ENCODE measurements at regions not wholly inside any gene's neighbourhood (a gene's known extent, or its start where the extent isn't known, plus 50 kb on each side); places are given as distances from the start of the nearest gene placed in this dataset.

DNA sequence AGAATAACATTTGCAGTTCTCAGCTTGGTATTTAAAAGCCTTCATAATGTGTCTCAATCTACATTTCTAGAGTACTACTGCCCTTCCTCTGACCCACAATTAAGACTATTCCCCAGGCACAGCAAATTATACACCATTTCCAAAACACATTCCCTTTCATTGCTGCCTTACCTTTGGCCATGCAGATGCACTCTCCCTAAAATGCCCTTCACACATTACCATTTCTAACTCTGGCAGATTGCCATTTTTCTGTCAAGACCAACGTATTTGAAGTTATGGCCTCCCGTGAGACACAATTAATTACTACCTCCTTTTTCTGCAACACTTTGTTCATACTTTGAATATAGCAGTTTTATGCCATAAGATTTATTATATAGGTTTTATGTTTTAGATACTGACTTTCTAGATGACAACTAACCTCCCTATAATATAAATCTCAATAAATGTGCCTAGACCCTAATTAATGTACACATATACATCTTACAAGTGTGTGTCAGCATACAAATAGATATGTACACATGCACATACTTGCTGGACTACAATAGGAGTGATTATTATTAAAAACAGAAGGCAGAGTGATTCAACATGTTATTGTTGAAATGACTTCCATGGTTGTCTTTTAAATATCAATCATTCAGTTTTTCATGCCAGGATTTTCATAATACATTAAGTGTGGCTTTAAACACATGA lies 2902.5 kb downstream of the PCDH9 start:
- Histone ChIP-seq H3K4me3 (ENCODE audit: low read length) (no peak overlapping the region), H3K9me3 (replicated peaks; ENCODE audit: low read length) (no peaks in the 10 kb centered on the region), H3K4me1 (ENCODE audit: control insufficient read depth, insufficient read depth, low read length) (peaks cover 4% of the 10 kb centered on the region), H3K4me2 (ENCODE audit: low read length) (no peak overlapping the region), H3K36me3 (ENCODE audit: insufficient read depth, low read length) (no peaks in the 10 kb centered on the region), H3K27me3 (ENCODE audit: control insufficient read depth, insufficient read depth, low read length) (no peaks in the 10 kb centered on the region), H3K9ac (ENCODE audit: low read depth, low read length) (no peak overlapping the region)

DNA sequence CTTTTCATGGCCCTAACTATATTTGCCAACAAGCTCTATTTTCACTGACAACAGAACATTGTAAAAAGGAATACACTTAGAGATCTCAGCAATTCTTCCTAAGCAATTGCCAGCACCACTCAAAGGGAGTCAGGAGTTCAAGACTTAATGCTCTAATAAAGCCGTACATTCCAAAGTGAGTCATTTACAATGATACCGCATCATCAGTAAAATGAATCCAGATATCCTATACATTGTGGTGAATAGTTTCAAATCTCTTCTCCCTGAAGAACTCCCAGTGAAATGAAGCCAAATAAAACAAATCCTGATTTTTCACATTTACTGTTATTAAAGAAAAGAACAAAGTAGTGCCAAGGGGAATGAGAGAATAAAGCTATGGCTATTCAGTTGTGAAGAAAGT lies 2898.7 kb upstream of the PCDH20 start:
- no peaks in the 10 kb centered on the region for H3K27me3 ChIP-seq (ENCODE audit: control insufficient read depth, insufficient read depth, low read length)
- no peak overlapping the region for H3K4me3 ChIP-seq (ENCODE audit: low read length)
- H3K4me1 ChIP-seq (ENCODE audit: control insufficient read depth, insufficient read depth, low read length): peaks cover 8% of the 10 kb centered on the region

DNA sequence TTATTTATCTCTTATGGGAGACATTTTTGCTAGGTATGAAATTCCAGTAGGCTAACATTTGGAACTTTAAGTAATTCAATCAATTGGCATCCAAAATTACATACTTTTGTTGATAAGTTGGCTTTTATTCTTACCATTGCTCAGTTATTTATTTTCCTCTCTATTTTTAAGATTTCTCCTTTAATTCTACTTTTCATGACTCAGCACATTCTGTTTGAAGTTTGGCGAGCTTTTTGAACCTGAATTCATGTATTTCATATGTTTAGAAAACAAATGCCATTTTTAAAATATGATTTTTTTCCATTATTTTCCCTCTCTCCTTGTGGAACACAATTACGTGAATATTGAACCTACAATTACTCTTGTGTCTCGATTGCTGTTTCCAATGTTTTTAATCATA lies 2896.3 kb upstream of the PCDH20 start:
- no peaks in the 10 kb centered on the region for H3K9me3 ChIP-seq (replicated peaks; ENCODE audit: low read length)
- no peaks in the 10 kb centered on the region for H3K27me3 ChIP-seq (ENCODE audit: control insufficient read depth, insufficient read depth, low read length)
- no peak overlapping the region for H3K4me2 ChIP-seq (ENCODE audit: low read length)
- no peaks in the 10 kb centered on the region for H3K36me3 ChIP-seq (ENCODE audit: insufficient read depth, low read length)
- peaks cover 8% of the 10 kb centered on the region for H3K4me1 ChIP-seq (ENCODE audit: control insufficient read depth, insufficient read depth, low read length)
- H3K9ac ChIP-seq (ENCODE audit: low read depth, low read length): no peak overlapping the region
- H3K4me3 ChIP-seq (ENCODE audit: low read length): no peak overlapping the region

More for the DNA sequence above, 2898.7 kb upstream of the PCDH20 start:
- H3K9ac ChIP-seq (ENCODE audit: low read depth, low read length): no peak overlapping the region
- no peaks in the 10 kb centered on the region for H3K9me3 ChIP-seq (replicated peaks; ENCODE audit: low read length)
- H3K36me3 ChIP-seq (ENCODE audit: insufficient read depth, low read length): no peaks in the 10 kb centered on the region
- peak overlapping the region; percentile 9 for H3K4me2 ChIP-seq (ENCODE audit: low read length)

- no peak overlapping the region for H3K9ac ChIP-seq (ENCODE audit: low read depth, low read length)
- no peaks in the 10 kb centered on the region for H3K36me3 ChIP-seq (ENCODE audit: insufficient read depth, low read length)
- no peaks in the 10 kb centered on the region for H3K27me3 ChIP-seq (ENCODE audit: control insufficient read depth, insufficient read depth, low read length)
- peaks cover 8% of the 10 kb centered on the region for H3K4me1 ChIP-seq (ENCODE audit: control insufficient read depth, insufficient read depth, low read length)
- H3K9me3 ChIP-seq (replicated peaks; ENCODE audit: low read length): no peaks in the 10 kb centered on the region
- no peak overlapping the region for H3K4me3 ChIP-seq (ENCODE audit: low read length)
- no peak overlapping the region for H3K4me2 ChIP-seq (ENCODE audit: low read length)
These were observed 2895.5 kb upstream of the PCDH20 start for GRCh38 chr13:64311112-64311511.

DNA sequence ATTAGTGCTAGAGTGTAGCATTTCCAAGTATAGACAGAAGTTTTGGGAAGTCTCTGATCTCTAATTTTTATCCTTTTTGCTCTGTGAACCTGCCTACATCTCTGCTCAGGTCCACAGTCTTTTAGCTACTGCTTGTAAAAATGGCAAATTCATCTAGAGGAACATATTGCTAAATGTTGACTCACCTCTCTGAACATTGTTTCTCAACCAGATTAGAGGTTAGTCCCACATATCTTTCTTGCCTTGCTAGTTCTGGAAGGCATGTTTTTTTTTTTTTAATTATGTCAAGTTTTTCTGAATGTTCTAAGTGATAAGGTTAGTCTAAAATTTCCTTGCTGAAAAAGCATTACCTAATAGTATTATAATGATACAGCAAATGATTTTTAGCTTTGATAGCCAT lies 2889.6 kb upstream of the PCDH20 start:
- H3K4me3 ChIP-seq (ENCODE audit: low read length): no peak overlapping the region
- H3K4me2 ChIP-seq (ENCODE audit: low read length): no peak overlapping the region
- H3K36me3 ChIP-seq (ENCODE audit: insufficient read depth, low read length): no peaks in the 10 kb centered on the region
- no peaks in the 10 kb centered on the region for H3K9me3 ChIP-seq (replicated peaks; ENCODE audit: low read length)
- no peak overlapping the region for H3K9ac ChIP-seq (ENCODE audit: low read depth, low read length)
- H3K4me1 ChIP-seq (ENCODE audit: control insufficient read depth, insufficient read depth, low read length): peaks cover 3% of the 10 kb centered on the region
- H3K27me3 ChIP-seq (ENCODE audit: control insufficient read depth, insufficient read depth, low read length): no peaks in the 10 kb centered on the region

DNA sequence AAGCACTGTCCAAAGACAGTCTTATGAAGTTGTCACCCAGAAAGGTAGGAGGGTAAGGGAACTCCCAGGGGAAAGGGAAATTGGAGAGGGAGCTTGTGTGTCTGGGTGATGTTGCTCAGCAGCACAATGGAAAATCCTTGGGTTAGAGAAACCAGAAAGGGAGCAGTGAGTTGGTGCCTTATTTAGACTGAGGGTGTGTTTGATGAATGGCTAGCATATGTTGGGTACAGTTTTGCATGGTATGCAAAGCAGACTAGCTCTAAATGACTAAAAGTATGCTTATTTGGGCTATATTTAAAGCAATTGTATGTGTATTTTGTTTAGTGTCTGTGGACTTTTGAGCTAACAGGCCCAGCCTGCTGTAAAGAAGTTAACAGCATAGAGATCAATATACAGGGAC lies 2884.6 kb upstream of the PCDH20 start:
- Histone ChIP-seq H3K4me2 (ENCODE audit: low read length) (no peak overlapping the region), H3K4me1 (ENCODE audit: control insufficient read depth, insufficient read depth, low read length) (peaks cover 3% of the 10 kb centered on the region), H3K27me3 (ENCODE audit: control insufficient read depth, insufficient read depth, low read length) (no peaks in the 10 kb centered on the region), H3K9me3 (replicated peaks; ENCODE audit: low read length) (no peaks in the 10 kb centered on the region), H3K9ac (ENCODE audit: low read depth, low read length) (no peak overlapping the region), H3K4me3 (ENCODE audit: low read length) (no peak overlapping the region), H3K36me3 (ENCODE audit: insufficient read depth, low read length) (no peaks in the 10 kb centered on the region)

GRCh38 chr13:64293923-64294322 lies 2878.3 kb upstream of the PCDH20 start:
- H3K4me2 ChIP-seq (ENCODE audit: low read length): no peak overlapping the region
- H3K4me3 ChIP-seq (ENCODE audit: low read length): no peak overlapping the region
- H3K9me3 ChIP-seq (replicated peaks; ENCODE audit: low read length): no peaks in the 10 kb centered on the region
- peaks cover 7% of the 10 kb centered on the region for H3K4me1 ChIP-seq (ENCODE audit: control insufficient read depth, insufficient read depth, low read length)
- H3K36me3 ChIP-seq (ENCODE audit: insufficient read depth, low read length): no peaks in the 10 kb centered on the region
- no peak overlapping the region for H3K9ac ChIP-seq (ENCODE audit: low read depth, low read length)
- H3K27me3 ChIP-seq (ENCODE audit: control insufficient read depth, insufficient read depth, low read length): no peaks in the 10 kb centered on the region

DNA sequence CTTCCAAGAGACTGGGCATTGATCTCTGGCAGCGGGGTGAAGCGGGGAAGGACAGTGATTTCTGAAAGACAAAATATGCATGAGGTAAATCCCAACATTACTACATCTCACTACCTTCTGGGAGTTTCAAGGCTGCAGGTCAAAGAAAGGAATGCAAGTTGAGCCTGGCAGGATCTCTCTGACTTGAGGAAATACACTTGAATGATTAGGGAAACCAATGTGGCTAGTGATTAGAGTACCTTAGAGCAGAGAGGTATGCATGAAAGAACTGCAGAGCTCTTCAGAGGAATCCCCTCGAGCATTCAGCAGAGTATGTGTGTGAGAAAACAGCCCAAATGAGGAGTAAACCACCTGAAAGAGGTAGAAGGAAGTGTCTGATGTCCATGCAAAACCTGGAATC lies 2874.1 kb upstream of the PCDH20 start:
- Histone ChIP-seq H3K4me2 (ENCODE audit: low read length) (no peak overlapping the region), H3K4me3 (ENCODE audit: low read length) (no peak overlapping the region), H3K9me3 (replicated peaks; ENCODE audit: low read length) (no peaks in the 10 kb centered on the region), H3K4me1 (ENCODE audit: control insufficient read depth, insufficient read depth, low read length) (peaks cover 7% of the 10 kb centered on the region), H3K9ac (ENCODE audit: low read depth, low read length) (no peak overlapping the region), H3K27me3 (ENCODE audit: control insufficient read depth, insufficient read depth, low read length) (no peaks in the 10 kb centered on the region), H3K36me3 (ENCODE audit: insufficient read depth, low read length) (no peaks in the 10 kb centered on the region)

GRCh38 chr13:64283926-64284325 lies 2868.3 kb upstream of the PCDH20 start:
- Histone ChIP-seq H3K4me2 (ENCODE audit: low read length) (no peak overlapping the region), H3K4me3 (ENCODE audit: low read length) (no peak overlapping the region), H3K9me3 (replicated peaks; ENCODE audit: low read length) (no peaks in the 10 kb centered on the region), H3K4me1 (ENCODE audit: control insufficient read depth, insufficient read depth, low read length) (peaks cover 12% of the 10 kb centered on the region), H3K36me3 (ENCODE audit: insufficient read depth, low read length) (no peaks in the 10 kb centered on the region), H3K9ac (ENCODE audit: low read depth, low read length) (no peak overlapping the region), H3K27me3 (ENCODE audit: control insufficient read depth, insufficient read depth, low read length) (no peaks in the 10 kb centered on the region)

DNA sequence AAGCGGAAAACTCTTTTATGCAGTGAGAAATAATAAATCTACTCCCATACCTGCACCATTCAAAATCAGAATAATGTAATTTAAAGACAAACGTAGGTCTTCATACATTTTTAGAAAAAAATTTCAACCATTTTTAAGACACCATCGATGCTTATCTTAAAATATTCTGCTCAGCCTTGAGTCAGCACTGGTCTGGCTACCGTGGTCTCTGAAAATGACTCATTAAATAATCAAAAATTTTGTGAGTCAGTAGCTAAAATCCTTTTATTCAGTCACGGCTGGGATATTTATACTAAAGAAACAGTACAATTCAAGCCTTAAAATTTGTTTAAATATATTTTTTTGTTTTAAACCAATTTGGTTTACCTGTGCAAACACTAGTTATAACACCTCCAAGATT lies 2862.8 kb upstream of the PCDH20 start:
- Histone ChIP-seq H3K9me3 (replicated peaks; ENCODE audit: low read length) (no peaks in the 10 kb centered on the region), H3K27me3 (ENCODE audit: control insufficient read depth, insufficient read depth, low read length) (no peaks in the 10 kb centered on the region), H3K36me3 (ENCODE audit: insufficient read depth, low read length) (no peaks in the 10 kb centered on the region), H3K4me2 (ENCODE audit: low read length) (peak overlapping the region; percentile 44), H3K4me3 (ENCODE audit: low read length) (no peak overlapping the region), H3K9ac (ENCODE audit: low read depth, low read length) (no peak overlapping the region), H3K4me1 (ENCODE audit: control insufficient read depth, insufficient read depth, low read length) (peaks cover 19% of the 10 kb centered on the region)

- H3K27me3 ChIP-seq (ENCODE audit: control insufficient read depth, insufficient read depth, low read length): no peaks in the 10 kb centered on the region
- H3K36me3 ChIP-seq (ENCODE audit: insufficient read depth, low read length): no peaks in the 10 kb centered on the region
- H3K4me1 ChIP-seq (ENCODE audit: control insufficient read depth, insufficient read depth, low read length): peaks cover 19% of the 10 kb centered on the region
- no peaks in the 10 kb centered on the region for H3K9me3 ChIP-seq (replicated peaks; ENCODE audit: low read length)
- no peak overlapping the region for H3K4me2 ChIP-seq (ENCODE audit: low read length)
- no peak overlapping the region for H3K4me3 ChIP-seq (ENCODE audit: low read length)
- H3K9ac ChIP-seq (ENCODE audit: low read depth, low read length): no peak overlapping the region
These were observed 2861.4 kb upstream of the PCDH20 start for GRCh38 chr13:64277097-64277496.

DNA sequence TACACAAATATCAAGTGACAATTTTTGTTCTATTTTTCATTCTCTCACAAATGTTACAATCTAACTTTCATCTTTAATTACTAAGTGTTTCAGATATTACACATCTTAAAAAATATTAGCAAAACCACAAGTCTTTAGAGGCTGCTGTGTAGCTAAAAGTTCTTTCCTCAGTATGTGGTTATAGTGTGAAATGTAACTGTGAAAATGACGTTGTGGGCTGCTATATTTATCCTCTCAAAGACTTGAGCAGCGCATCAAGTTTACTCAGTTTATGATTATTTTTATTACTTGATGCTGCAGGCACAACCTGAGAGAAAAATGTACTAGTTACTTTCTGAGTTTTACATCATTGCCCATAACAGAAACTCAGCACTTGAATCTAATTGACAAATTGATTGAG lies 2860.6 kb upstream of the PCDH20 start:
- Histone ChIP-seq H3K4me1 (ENCODE audit: control insufficient read depth, insufficient read depth, low read length) (peaks cover 19% of the 10 kb centered on the region), H3K27me3 (ENCODE audit: control insufficient read depth, insufficient read depth, low read length) (no peaks in the 10 kb centered on the region), H3K9ac (ENCODE audit: low read depth, low read length) (no peak overlapping the region), H3K4me2 (ENCODE audit: low read length) (no peak overlapping the region), H3K4me3 (ENCODE audit: low read length) (no peak overlapping the region), H3K36me3 (ENCODE audit: insufficient read depth, low read length) (no peaks in the 10 kb centered on the region), H3K9me3 (replicated peaks; ENCODE audit: low read length) (no peaks in the 10 kb centered on the region)

Measured in skeletal muscle satellite cell (primary cell).